SK-N-MC (cell line): ENCODE measurements at regions not wholly inside any gene's neighbourhood (a gene's known extent, or its start where the extent isn't known, plus 50 kb on each side); places are given as distances from the start of the nearest gene placed in this dataset.

Source experiments
- EZH2 ChIP-seq: fragments of 200-600 bp; sonication (generic); IDR thresholded peaks from one replicate; pipeline ENCODE4 v1.6.1; 2017; ENCODE audit warnings: antibody characterized with exemption
- POLR2AphosphoS5 ChIP-seq: IDR thresholded peaks from 2 replicates; pipeline ENCODE4 v1.6.1; 2012; ENCODE audit warnings: mild to moderate bottlenecking, low read depth, low read length, borderline replicate concordance

DNA sequence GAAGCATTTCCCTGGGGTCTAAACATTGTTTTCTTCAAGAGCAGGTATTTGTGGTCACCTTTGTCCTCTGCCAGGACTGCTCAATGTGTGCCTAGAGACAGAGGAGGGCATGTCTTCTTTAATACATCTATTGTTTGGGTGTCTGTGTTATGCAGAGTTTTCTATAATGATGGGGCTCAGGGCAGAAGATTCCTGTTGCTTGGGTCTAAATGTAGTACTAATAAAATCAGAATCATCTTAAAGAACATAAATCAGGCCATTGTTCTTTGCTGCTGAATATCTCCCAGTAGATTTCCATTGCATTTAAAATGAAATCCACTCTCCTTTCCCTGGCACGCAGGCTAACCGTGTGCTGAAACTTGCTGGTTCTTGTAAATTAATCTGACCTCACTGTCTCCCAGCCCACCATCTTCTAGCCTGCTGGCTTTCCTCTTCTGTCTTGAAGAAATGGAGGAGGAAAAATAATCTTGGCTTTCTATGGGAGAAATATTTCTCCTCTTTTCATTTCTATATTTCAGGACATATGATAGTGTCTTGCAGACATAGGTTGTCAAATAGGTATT, 1396.8 kb downstream of the GATA3 start:
- TF ChIP-seq EZH2: no peak
- TF ChIP-seq POLR2AphosphoS5: no peak
